ENCODE measurements at regions not wholly inside any gene's neighbourhood (a gene's known extent, or its start where the extent isn't known, plus 50 kb on each side); places are given as distances from the start of the nearest gene placed in this dataset.
A peak's percentile ranks its signal among the peaks of the same experiment; 100 is the strongest.

GRCh38 chr6:113112086-113112485 lies 745.1 kb upstream of the MARCKS start:
- peak; percentile 46 for DNase-seq

- DNase-seq: no peak
These were observed 741.9 kb upstream of the MARCKS start for GRCh38 chr6:113115196-113115595.

- DNase-seq: no peak
These were observed 736.9 kb upstream of the MARCKS start for GRCh38 chr6:113120224-113120581.

GRCh38 chr6:113120582-113121285 lies 736.4 kb upstream of the MARCKS start:
- DNase-seq: no peak

- no peak for DNase-seq
These were observed 735.6 kb upstream of the MARCKS start for GRCh38 chr6:113121571-113121970.

GRCh38 chr6:113122060-113122459 lies 735.1 kb upstream of the MARCKS start:
- DNase-seq: no peak

- no peak for DNase-seq
These were observed 731.5 kb upstream of the MARCKS start for GRCh38 chr6:113125626-113126025.

GRCh38 chr6:113127786-113128419 lies 729.2 kb upstream of the MARCKS start:
- no peak for DNase-seq

- DNase-seq: no peak
These were observed 728.5 kb upstream of the MARCKS start for GRCh38 chr6:113128661-113129060.

- DNase-seq: no peak
These were observed 727.2 kb upstream of the MARCKS start for GRCh38 chr6:113129991-113130390.

GRCh38 chr6:113137426-113137825 lies 719.7 kb upstream of the MARCKS start:
- DNase-seq: no peak

- no peak for DNase-seq
These were observed 716.4 kb upstream of the MARCKS start for GRCh38 chr6:113140721-113141120.

GRCh38 chr6:113141901-113142300 lies 715.2 kb upstream of the MARCKS start:
- DNase-seq: no peak

GRCh38 chr6:113142671-113143174 lies 714.4 kb upstream of the MARCKS start:
- no peak for DNase-seq

- no peak for DNase-seq
These were observed 713.9 kb upstream of the MARCKS start for GRCh38 chr6:113143206-113143605.

GRCh38 chr6:113144117-113144516 lies 713.0 kb upstream of the MARCKS start:
- no peak for DNase-seq

GRCh38 chr6:113146878-113147277 lies 710.3 kb upstream of the MARCKS start:
- DNase-seq: no peak

GRCh38 chr6:113147544-113147943 lies 709.6 kb upstream of the MARCKS start:
- DNase-seq: no peak

- no peak for DNase-seq
These were observed 708.6 kb upstream of the MARCKS start for GRCh38 chr6:113148566-113148965.

- no peak for DNase-seq
These were observed 707.6 kb upstream of the MARCKS start for GRCh38 chr6:113149511-113149910.

- no peak for DNase-seq
These were observed 696.7 kb upstream of the MARCKS start for GRCh38 chr6:113160306-113161017.

- DNase-seq: no peak
These were observed 696.2 kb upstream of the MARCKS start for GRCh38 chr6:113161018-113161315.

GRCh38 chr6:113162739-113163138 lies 694.4 kb upstream of the MARCKS start:
- DNase-seq: no peak

- no peak for DNase-seq
These were observed 689.1 kb upstream of the MARCKS start for GRCh38 chr6:113168057-113168456.

Measured in NCI-H2171 (cell line).